Gastroesophageal sphincter (tissue), 4 donors: ENCODE measurements at regions not wholly inside any gene's neighbourhood (a gene's known extent, or its start where the extent isn't known, plus 50 kb on each side); places are given as distances from the start of the nearest gene placed in this dataset.
"Not testable (repeated sequence)": the region's sequence is repeated elsewhere in the genome, so short reads cannot be mapped to it uniquely, and the experiment has no call there.

Source experiments
- ATAC-seq: fragments of 150-250 bp; one replicate; pipeline ENCODE4 v1.9.1; 2016; ENCODE audit warnings: mild to moderate bottlenecking, moderate library complexity
- H3K27ac ChIP-seq, 4 donors: fragments of 200-600 bp; sonication (generic) in 3 of 4; 1 replicate in 3 of 4; 2 replicates in 1 of 4; pipeline ENCODE4 v1.5.1; 2016 to 2019
- H3K27me3 ChIP-seq: fragments of 200-600 bp; sonication (generic); one replicate; pipeline ENCODE4 v1.5.1; 2019
- H3K36me3 ChIP-seq, 2 donors: fragments of 200-600 bp; sonication (generic); one replicate each; pipeline ENCODE4 v1.5.1; 2019; ENCODE audit warnings: control low read depth in 1 of 2
- H3K4me1 ChIP-seq, 3 donors: fragments of 200-600 bp; sonication (generic); 1 replicate in 2 of 3; 2 replicates in 1 of 3; pipeline ENCODE4 v1.5.1; 2016 to 2019; ENCODE audit warnings: control low read depth in 2 of 3
- H3K4me3 ChIP-seq, 2 donors: fragments of 200-600 bp; sonication (generic); one replicate each; pipeline ENCODE4 v1.5.1; 2019; ENCODE audit warnings: mild to moderate bottlenecking in 1 of 2, moderate library complexity in 1 of 2
- H3K9me3 ChIP-seq, 3 donors: fragments of 200-600 bp; sonication (generic); one replicate each; pipeline ENCODE4 v1.5.1; 2017 to 2019; ENCODE audit warnings: control low read depth in 2 of 3
- EP300 ChIP-seq: sonication (generic); formaldehyde crosslinking; IDR thresholded peaks from one replicate; pipeline ENCODE4 v1.6.1; 2017; ENCODE audit warnings: antibody characterized with exemption, mild to moderate bottlenecking
- POLR2A ChIP-seq, 2 donors: fragments of 450-650 bp; IDR thresholded peaks; one replicate each; pipeline ENCODE4 v1.6.1; 2017; ENCODE audit warnings: antibody characterized with exemption in 2 of 2, mild to moderate bottlenecking in 2 of 2, moderate library complexity in 1 of 2
- POLR2AphosphoS5 ChIP-seq: sonication (generic); formaldehyde crosslinking; IDR thresholded peaks from one replicate; pipeline ENCODE4 v1.6.1; 2017; ENCODE audit warnings: antibody characterized with exemption
- WGBS, 2 donors: methylation state at CpG; one replicate each; pipeline ENCODE4 v1.1.5; 2018; ENCODE audit warnings: low coverage in 1 of 2; 5-methylcytosine and 5-hydroxymethylcytosine counted together
- TF ChIP-seq, protein P1 (sequence below), 4 experiments: fragments of 200-600 bp in 2 of 4; fragments of 450-650 bp in 2 of 4; sonication (generic) in 1 of 4; IDR thresholded peaks; one replicate each; pipeline ENCODE4 v1.5.1; 2017 to 2019; ENCODE audit warnings: antibody characterized with exemption in 4 of 4, mild to moderate bottlenecking in 2 of 4, moderate library complexity in 2 of 4

DNA sequence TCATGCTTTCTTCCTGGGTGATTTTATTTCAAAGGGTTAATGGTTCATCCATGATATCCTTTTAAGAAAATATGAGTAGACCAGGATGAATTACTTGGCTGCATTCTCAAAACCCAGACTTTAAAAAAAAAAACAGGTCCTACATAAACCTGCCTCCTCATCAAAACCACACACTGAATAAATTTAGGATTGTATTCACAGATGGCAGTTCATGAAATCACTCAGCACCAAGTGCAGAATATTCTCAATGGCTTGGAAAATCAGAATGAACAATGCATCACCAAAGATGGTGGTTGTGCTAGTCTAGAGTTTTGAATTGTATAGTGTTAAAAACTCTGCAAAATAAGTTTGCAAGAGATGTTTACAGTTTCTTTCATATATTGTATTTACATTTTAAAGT, 145.4 kb upstream of the GRAMD2B start:
- Histone ChIP-seq H3K27ac (no peak overlapping the region), H3K36me3 (no peaks in the 10 kb centered on the region), H3K4me1 (no peaks in the 10 kb centered on the region), H3K4me3 (no peak overlapping the region), H3K9me3 (no peaks in the 10 kb centered on the region), H3K27me3 (no peaks in the 10 kb centered on the region)
- TF ChIP-seq POLR2A (IDR thresholded peaks at IDR 0.05) = no peak
- TF ChIP-seq, protein P1, sequence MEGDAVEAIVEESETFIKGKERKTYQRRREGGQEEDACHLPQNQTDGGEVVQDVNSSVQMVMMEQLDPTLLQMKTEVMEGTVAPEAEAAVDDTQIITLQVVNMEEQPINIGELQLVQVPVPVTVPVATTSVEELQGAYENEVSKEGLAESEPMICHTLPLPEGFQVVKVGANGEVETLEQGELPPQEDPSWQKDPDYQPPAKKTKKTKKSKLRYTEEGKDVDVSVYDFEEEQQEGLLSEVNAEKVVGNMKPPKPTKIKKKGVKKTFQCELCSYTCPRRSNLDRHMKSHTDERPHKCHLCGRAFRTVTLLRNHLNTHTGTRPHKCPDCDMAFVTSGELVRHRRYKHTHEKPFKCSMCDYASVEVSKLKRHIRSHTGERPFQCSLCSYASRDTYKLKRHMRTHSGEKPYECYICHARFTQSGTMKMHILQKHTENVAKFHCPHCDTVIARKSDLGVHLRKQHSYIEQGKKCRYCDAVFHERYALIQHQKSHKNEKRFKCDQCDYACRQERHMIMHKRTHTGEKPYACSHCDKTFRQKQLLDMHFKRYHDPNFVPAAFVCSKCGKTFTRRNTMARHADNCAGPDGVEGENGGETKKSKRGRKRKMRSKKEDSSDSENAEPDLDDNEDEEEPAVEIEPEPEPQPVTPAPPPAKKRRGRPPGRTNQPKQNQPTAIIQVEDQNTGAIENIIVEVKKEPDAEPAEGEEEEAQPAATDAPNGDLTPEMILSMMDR (IDR thresholded peaks at IDR 0.05) = no peak
- TF ChIP-seq EP300 = no peak
- TF ChIP-seq POLR2AphosphoS5 = no peak
- ATAC-seq = no peak

DNA sequence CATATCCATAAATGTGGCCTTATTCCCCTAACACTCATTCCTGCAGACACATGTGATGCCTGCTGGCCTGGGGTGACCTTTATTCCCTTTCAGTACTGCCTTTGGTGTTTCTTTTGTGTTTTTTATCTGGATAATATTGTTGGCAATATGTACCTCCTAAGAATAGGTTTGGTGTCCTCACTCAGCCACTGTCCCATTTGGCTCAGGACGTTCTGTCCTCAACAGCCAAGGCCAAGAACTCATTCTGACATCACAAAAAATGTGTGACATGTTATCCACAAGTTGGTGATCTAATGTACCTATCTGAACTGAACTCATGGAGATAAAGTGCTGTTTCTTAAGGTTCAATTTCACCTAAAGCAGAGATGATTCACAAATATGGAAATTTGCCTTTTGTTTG, 142.9 kb upstream of the GRAMD2B start:
- 60% methylated on average over 1 of the region's 1 CpG; no CpG with 5 or more reads in 1 of the 2 donors for WGBS, 2 donors
- ATAC-seq = no peak
- Histone ChIP-seq H3K27ac (no peak overlapping the region), H3K9me3 (no peaks in the 10 kb centered on the region), H3K4me3 (no peak overlapping the region), H3K4me1 (no peaks in the 10 kb centered on the region), H3K36me3 (no peaks in the 10 kb centered on the region), H3K27me3 (no peaks in the 10 kb centered on the region)
- TF ChIP-seq POLR2A (IDR thresholded peaks at IDR 0.05) (no peak), EP300 (no peak), POLR2AphosphoS5 (no peak)
- TF ChIP-seq, protein P1 (IDR thresholded peaks at IDR 0.05) = no peak

DNA sequence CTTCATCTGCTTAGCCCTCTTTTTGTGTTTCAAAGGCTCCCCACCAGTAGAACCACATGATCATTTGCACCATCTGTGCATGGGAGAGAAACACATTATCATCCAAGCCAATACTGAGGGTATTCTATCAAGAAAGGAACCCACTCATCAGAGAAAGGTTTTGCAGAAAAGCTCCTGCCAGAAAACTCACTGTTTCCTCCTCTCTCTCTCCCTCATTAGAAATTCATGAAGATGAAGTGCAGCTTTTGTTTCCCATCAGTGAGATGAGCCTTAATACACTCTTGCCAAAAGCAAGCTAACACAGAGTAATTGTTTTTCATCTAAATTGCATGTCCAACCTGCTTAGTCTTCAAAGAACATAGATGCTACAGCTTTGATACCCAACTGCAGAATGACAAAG, 142.4 kb upstream of the GRAMD2B start:
- no peaks in the 10 kb centered on the region for H3K36me3 ChIP-seq
- no peak for ATAC-seq
- no peaks in the 10 kb centered on the region for H3K4me1 ChIP-seq
- no peaks in the 10 kb centered on the region for H3K9me3 ChIP-seq
- TF ChIP-seq, protein P1 (IDR thresholded peaks at IDR 0.05) = no peak
- TF ChIP-seq POLR2AphosphoS5 (no peak), POLR2A (IDR thresholded peaks at IDR 0.05) (no peak), EP300 (no peak)
- H3K27me3 ChIP-seq = no peaks in the 10 kb centered on the region
- H3K4me3 ChIP-seq = no peak overlapping the region
- no peak overlapping the region for H3K27ac ChIP-seq

- no peaks in the 10 kb centered on the region for H3K27me3 ChIP-seq
- no peak for TF ChIP-seq POLR2A (IDR thresholded peaks at IDR 0.05)
- TF ChIP-seq, protein P1 (IDR thresholded peaks at IDR 0.05) = no peak
- TF ChIP-seq EP300 = no peak
- H3K4me1 ChIP-seq = no peaks in the 10 kb centered on the region
- 87% methylated on average over 6 of the region's 6 CpGs; no CpG with 5 or more reads in 1 of the 2 donors for whole genome bisulfite sequencing, 2 donors
- no peak overlapping the region for H3K27ac ChIP-seq
- no peak overlapping the region for H3K4me3 ChIP-seq
- no peaks in the 10 kb centered on the region for H3K36me3 ChIP-seq
- no peaks in the 10 kb centered on the region for H3K9me3 ChIP-seq
- ATAC-seq = no peak
Measured at GRCh38 chr5:126284977-126285696, 138.1 kb upstream of the GRAMD2B start.

- not testable (repeated sequence) for H3K36me3 ChIP-seq, H3K9me3 ChIP-seq, H3K27me3 ChIP-seq, H3K4me1 ChIP-seq, H3K4me3 ChIP-seq, ATAC-seq, H3K27ac ChIP-seq
- WGBS, 2 donors = 90% methylated on average over 2 of the region's 3 CpGs; no CpG with 5 or more reads in 1 of the 2 donors
Measured at GRCh38 chr5:126296121-126296520, 127.1 kb upstream of the GRAMD2B start.
